GM10248 (cell line): ENCODE measurements at regions not wholly inside any gene's neighbourhood (a gene's known extent, or its start where the extent isn't known, plus 50 kb on each side); places are given as distances from the start of the nearest gene placed in this dataset.

Experiments
- CTCF ChIA-PET: fragments of 300-600 bp; sonication (Branson Sonifier 250); formaldehyde crosslinking; extraction: SDS; loops from one replicate; lab custom pipeline; 2021; ENCODE audit warnings: antibody characterized with exemption; lab: Yijun Ruan, JAX
- POLR2A ChIA-PET: fragments of 350-650 bp; sonication (Branson Sonifier 250); formaldehyde crosslinking; extraction: SDS; loops from one replicate; lab custom pipeline; 2020; ENCODE audit warnings: antibody characterized with exemption; lab: Yijun Ruan, JAX
- DNase-seq: peaks from one replicate; pipeline ENCODE4 v3.0.0; 2012; ENCODE audit errors: extremely low spot score
- TF ChIP-seq, protein P1 (sequence below): IDR thresholded peaks from 2 replicates; pipeline ENCODE4 v1.5.1; 2012; ENCODE audit warnings: mild to moderate bottlenecking, low read depth; ENCODE audit errors: extremely low read depth, missing control alignments, control extremely low read depth

GRCh38 chr2:176534798-176535466, 265.7 kb downstream of the MTX2 start:
- ChIA-PET CTCF (interaction anchor here (1.0 to 3.0 kb wide), 7 partner anchors 8 to 614 kb away, joined by 3 to 15 read pairs (median 3); no protein-coding TSS in a partner anchor), POLR2A (no interaction called here)
- TF ChIP-seq, protein P1, sequence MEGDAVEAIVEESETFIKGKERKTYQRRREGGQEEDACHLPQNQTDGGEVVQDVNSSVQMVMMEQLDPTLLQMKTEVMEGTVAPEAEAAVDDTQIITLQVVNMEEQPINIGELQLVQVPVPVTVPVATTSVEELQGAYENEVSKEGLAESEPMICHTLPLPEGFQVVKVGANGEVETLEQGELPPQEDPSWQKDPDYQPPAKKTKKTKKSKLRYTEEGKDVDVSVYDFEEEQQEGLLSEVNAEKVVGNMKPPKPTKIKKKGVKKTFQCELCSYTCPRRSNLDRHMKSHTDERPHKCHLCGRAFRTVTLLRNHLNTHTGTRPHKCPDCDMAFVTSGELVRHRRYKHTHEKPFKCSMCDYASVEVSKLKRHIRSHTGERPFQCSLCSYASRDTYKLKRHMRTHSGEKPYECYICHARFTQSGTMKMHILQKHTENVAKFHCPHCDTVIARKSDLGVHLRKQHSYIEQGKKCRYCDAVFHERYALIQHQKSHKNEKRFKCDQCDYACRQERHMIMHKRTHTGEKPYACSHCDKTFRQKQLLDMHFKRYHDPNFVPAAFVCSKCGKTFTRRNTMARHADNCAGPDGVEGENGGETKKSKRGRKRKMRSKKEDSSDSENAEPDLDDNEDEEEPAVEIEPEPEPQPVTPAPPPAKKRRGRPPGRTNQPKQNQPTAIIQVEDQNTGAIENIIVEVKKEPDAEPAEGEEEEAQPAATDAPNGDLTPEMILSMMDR = no peak
- no peak for DNase-seq

DNA sequence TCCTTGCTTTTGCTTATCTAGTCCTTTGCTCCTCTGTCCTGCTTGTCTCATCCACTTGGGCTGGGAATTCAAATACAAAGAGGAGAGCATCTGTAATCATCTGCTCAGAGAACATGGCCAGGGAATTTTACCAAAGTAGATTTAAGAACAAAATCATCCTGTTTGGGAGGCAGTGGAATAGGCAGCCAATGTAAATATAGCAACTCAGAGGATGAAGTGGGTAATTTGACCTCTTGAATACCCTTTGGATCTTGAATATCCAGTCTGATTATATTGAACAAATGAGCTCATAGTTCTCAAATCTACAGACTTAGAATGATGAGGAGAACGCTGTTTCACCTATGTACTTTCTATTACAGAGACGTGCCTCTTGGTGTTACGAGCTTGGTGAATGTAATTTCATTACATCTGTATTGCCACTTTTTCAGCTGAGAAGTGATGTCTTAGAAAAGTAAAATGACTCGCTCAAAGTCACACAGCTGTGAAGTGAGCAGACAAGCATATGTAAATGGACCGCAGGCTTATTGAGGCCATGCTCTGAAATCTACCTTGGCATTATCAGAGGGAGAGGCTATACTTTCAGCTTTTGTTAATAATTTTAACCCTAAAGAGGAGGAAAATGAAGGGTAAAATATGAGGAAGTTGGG, 266.3 kb downstream of the MTX2 start:
- DNase-seq = no peak
- CTCF ChIA-PET = interaction anchor here (0.9 to 3.0 kb wide), 4 partner anchors 11 to 613 kb away, joined by 3 to 15 read pairs (median 6); no protein-coding TSS in a partner anchor
- TF ChIP-seq, protein P1 = no peak
- POLR2A ChIA-PET = no interaction called here

DNA sequence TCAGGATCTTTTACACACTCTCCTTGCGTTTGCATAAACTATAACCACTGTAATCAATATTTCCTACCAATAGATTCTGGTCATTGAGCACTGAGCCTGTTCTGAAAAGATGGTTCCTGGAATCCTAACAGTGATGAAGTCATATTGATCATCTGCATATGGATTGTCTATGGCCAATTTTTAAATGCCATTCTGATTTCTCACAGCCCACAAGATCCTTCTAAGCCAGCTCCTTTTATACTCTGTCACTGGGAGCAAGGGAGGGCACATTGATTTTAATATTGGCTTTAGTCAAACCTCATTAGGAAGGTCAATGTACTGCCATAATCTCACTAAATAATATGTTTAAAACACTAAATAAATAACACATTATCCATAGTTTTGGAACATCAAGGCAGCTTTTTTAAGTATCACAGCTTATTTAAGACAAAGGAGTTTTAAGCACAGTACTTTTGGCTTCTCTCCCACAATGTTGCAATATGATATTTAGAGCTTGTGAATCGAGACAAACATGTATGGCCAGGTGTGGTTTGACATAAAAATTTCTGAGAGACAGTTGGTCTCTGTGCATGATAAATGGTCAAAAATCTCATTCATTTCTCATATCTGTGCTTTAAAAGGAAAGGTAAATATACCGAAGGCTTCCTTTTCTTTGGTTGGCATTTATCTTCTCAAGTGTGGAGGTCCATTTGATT, 267.3 kb downstream of the MTX2 start:
- ChIA-PET POLR2A (no interaction called here), CTCF (interaction anchor here (0.9 kb wide), 1 partner anchor 115 kb away, joined by 3 read pairs; no protein-coding TSS in a partner anchor)
- TF ChIP-seq, protein P1 = no peak
- no peak for DNase-seq

DNA sequence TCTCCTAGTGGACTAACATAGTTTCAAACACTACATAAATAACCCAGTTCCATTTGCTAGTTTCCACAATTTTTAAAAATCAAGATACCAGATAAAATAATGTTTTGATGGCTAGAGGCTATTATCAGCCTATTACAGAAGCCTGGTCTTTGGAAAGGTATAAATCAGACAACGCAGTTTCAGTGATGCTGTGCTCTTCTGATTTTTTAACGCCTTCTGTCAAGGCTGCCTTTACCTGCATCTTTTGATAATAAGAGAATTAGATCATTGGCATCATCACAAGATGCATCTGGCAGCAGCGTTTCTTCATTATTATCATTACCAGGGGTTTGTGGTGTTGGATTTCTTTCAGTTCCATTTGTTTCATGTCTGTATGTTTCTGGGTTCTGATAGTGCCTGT, 268.7 kb downstream of the MTX2 start:
- no peak for DNase-seq
- POLR2A ChIA-PET = interaction anchor here (0.6 kb wide), 1 partner anchor 84 kb away, joined by 3 read pairs; no protein-coding TSS in a partner anchor
- CTCF ChIA-PET = no interaction called here
- TF ChIP-seq, protein P1 = no peak

DNA sequence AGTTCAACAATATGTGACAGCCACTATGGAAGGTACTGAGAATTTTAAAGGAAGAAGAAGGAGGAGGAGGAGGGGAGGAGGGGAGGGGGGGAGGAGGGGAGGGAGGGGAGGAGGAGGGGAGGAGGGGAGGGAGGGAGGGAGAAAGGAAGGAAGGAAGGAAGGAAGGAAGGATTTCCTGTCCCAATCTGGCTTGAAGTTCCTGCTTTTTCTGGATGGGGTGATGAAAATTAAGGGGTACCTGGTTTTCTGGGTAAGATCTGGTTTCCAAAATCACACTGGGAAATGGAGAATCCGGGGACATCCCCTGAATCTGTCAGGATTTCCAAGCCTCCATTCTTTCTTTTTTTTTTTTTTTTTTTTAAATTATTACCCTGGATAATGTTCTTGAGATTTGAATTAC, 271.8 kb downstream of the MTX2 start:
- TF ChIP-seq, protein P1 = no peak
- ChIA-PET POLR2A (no interaction called here), CTCF (no interaction called here)
- DNase-seq = no peak

- ChIA-PET POLR2A (no interaction called here), CTCF (interaction anchor here (1.1 to 2.9 kb wide), 3 partner anchors 8 to 350 kb away, joined by 3 to 12 read pairs (median 3); no protein-coding TSS in a partner anchor)
- no peak for DNase-seq
- TF ChIP-seq, protein P1 = no peak
These were observed 273.2 kb downstream of the MTX2 start for GRCh38 chr2:176542476-176542875.
